ENCODE measurements at regions not wholly inside any gene's neighbourhood (a gene's known extent, or its start where the extent isn't known, plus 50 kb on each side); places are given as distances from the start of the nearest gene placed in this dataset.
"Not testable (repeated sequence)": the region's sequence is repeated elsewhere in the genome, so short reads cannot be mapped to it uniquely, and the experiment has no call there.

GRCh38 chr1:146487555-146487954 lies 258.7 kb upstream of the NOTCH2NLA start:
- DNase-seq = not testable (repeated sequence)

- not testable (repeated sequence) for DNase-seq
Observed at GRCh38 chr1:146487155-146487554, 258.3 kb upstream of the NOTCH2NLA start.

GRCh38 chr1:146486300-146487014 lies 257.6 kb upstream of the NOTCH2NLA start:
- not testable (repeated sequence) for DNase-seq

- DNase-seq = not testable (repeated sequence)
Observed at GRCh38 chr1:146484195-146484594, 255.4 kb upstream of the NOTCH2NLA start.

GRCh38 chr1:146479188-146479587 lies 250.4 kb upstream of the NOTCH2NLA start:
- not testable (repeated sequence) for DNase-seq

- peak; percentile 11 to 31 for DNase-seq
Observed at GRCh38 chr1:146478125-146478720, 249.4 kb upstream of the NOTCH2NLA start.

GRCh38 chr1:146475086-146475485 lies 246.3 kb upstream of the NOTCH2NLA start:
- not testable (repeated sequence) for DNase-seq

- not testable (repeated sequence) for DNase-seq
Observed at GRCh38 chr1:146474216-146474615, 245.4 kb upstream of the NOTCH2NLA start.

- peak; percentile 73 to 74 for DNase-seq
Observed at GRCh38 chr1:146472192-146472861, 243.5 kb upstream of the NOTCH2NLA start.

GRCh38 chr1:146459939-146460338 lies 231.1 kb upstream of the NOTCH2NLA start:
- not testable (repeated sequence) for DNase-seq

GRCh38 chr1:146459308-146459707 lies 230.5 kb upstream of the NOTCH2NLA start:
- DNase-seq = not testable (repeated sequence)

- DNase-seq = not testable (repeated sequence)
Observed at GRCh38 chr1:146448877-146449246, 220.0 kb upstream of the NOTCH2NLA start.

GRCh38 chr1:146448212-146448876 lies 219.5 kb upstream of the NOTCH2NLA start:
- peak; percentile 39 to 57 for DNase-seq

GRCh38 chr1:146443871-146444222 lies 215.0 kb upstream of the NOTCH2NLA start:
- DNase-seq = peak; percentile 22 to 26

- DNase-seq = peak in 1 of 2 donors; percentile 5
Observed at GRCh38 chr1:146443088-146443870, 214.5 kb upstream of the NOTCH2NLA start.

- DNase-seq = not testable (repeated sequence)
Observed at GRCh38 chr1:146438543-146438942, 209.7 kb upstream of the NOTCH2NLA start.

- DNase-seq = not testable (repeated sequence)
Observed at GRCh38 chr1:146416642-146417041, 187.8 kb upstream of the NOTCH2NLA start.

- DNase-seq = not testable (repeated sequence)
Observed at GRCh38 chr1:146415017-146415416, 186.2 kb upstream of the NOTCH2NLA start.

GRCh38 chr1:146413911-146414310 lies 185.1 kb upstream of the NOTCH2NLA start:
- not testable (repeated sequence) for DNase-seq

- DNase-seq = peak in 1 of 2 donors; percentile 28
Observed at GRCh38 chr1:146411923-146412322, 183.1 kb upstream of the NOTCH2NLA start.

- DNase-seq = peak in 1 of 2 donors; percentile 19
Observed at GRCh38 chr1:146409817-146410441, 181.1 kb upstream of the NOTCH2NLA start.
